ENCODE measurements at regions not wholly inside any gene's neighbourhood (a gene's known extent, or its start where the extent isn't known, plus 50 kb on each side); places are given as distances from the start of the nearest gene placed in this dataset.
"Not testable (repeated sequence)": the region's sequence is repeated elsewhere in the genome, so short reads cannot be mapped to it uniquely, and the experiment has no call there.

- no peak for DNase-seq (ENCODE audit: low spot score)
- TF ChIP-seq CTCF (IDR thresholded peaks at IDR 0.05; ENCODE audit: unreplicated experiment), result no peak
- Mint-ChIP-seq H3K36me3 (ENCODE audit: low read depth, unreplicated experiment) (no peaks in the 10 kb centered on the region), H3K9me3 (ENCODE audit: unreplicated experiment) (no peaks in the 10 kb centered on the region), H3K4me1 (ENCODE audit: unreplicated experiment) (peaks cover 19% of the 10 kb centered on the region), H3K4me3 (ENCODE audit: unreplicated experiment) (no peak overlapping the region), H3K27ac (ENCODE audit: unreplicated experiment) (no peak overlapping the region), H3K27me3 (ENCODE audit: unreplicated experiment) (no peaks in the 10 kb centered on the region)
Measured at GRCh38 chr10:3654496-3654895, 130.5 kb downstream of the KLF6 start.

GRCh38 chr10:3653303-3653702 lies 131.7 kb downstream of the KLF6 start:
- not testable (repeated sequence) for H3K4me3 Mint-ChIP-seq (ENCODE audit: unreplicated experiment); DNase-seq (ENCODE audit: low spot score); H3K27me3 Mint-ChIP-seq (ENCODE audit: unreplicated experiment); H3K36me3 Mint-ChIP-seq (ENCODE audit: low read depth, unreplicated experiment); H3K9me3 Mint-ChIP-seq (ENCODE audit: unreplicated experiment); H3K27ac Mint-ChIP-seq (ENCODE audit: unreplicated experiment)
- H3K4me1 Mint-ChIP-seq (ENCODE audit: unreplicated experiment), result peaks cover 12% of the 10 kb centered on the region

- no peak for TF ChIP-seq CTCF (IDR thresholded peaks at IDR 0.05; ENCODE audit: unreplicated experiment)
- no peaks in the 10 kb centered on the region for H3K27me3 Mint-ChIP-seq (ENCODE audit: unreplicated experiment)
- H3K4me3 Mint-ChIP-seq (ENCODE audit: unreplicated experiment), result no peak overlapping the region
- H3K27ac Mint-ChIP-seq (ENCODE audit: unreplicated experiment), result no peak overlapping the region
- H3K4me1 Mint-ChIP-seq (ENCODE audit: unreplicated experiment), result peaks cover 10% of the 10 kb centered on the region
- no peaks in the 10 kb centered on the region for H3K9me3 Mint-ChIP-seq (ENCODE audit: unreplicated experiment)
- no peaks in the 10 kb centered on the region for H3K36me3 Mint-ChIP-seq (ENCODE audit: low read depth, unreplicated experiment)
- no peak for DNase-seq (ENCODE audit: low spot score)
Measured at GRCh38 chr10:3652886-3653285, 132.1 kb downstream of the KLF6 start.

- TF ChIP-seq CTCF (IDR thresholded peaks at IDR 0.05; ENCODE audit: unreplicated experiment), result no peak
- peaks cover 10% of the 10 kb centered on the region for H3K4me1 Mint-ChIP-seq (ENCODE audit: unreplicated experiment)
- H3K27me3 Mint-ChIP-seq (ENCODE audit: unreplicated experiment), result no peaks in the 10 kb centered on the region
- no peak overlapping the region for H3K4me3 Mint-ChIP-seq (ENCODE audit: unreplicated experiment)
- H3K9me3 Mint-ChIP-seq (ENCODE audit: unreplicated experiment), result no peaks in the 10 kb centered on the region
- H3K27ac Mint-ChIP-seq (ENCODE audit: unreplicated experiment), result no peak overlapping the region
- no peaks in the 10 kb centered on the region for H3K36me3 Mint-ChIP-seq (ENCODE audit: low read depth, unreplicated experiment)
- DNase-seq (ENCODE audit: low spot score), result no peak
Measured at GRCh38 chr10:3651969-3652653, 132.9 kb downstream of the KLF6 start.

GRCh38 chr10:3648576-3648975 lies 136.4 kb downstream of the KLF6 start:
- TF ChIP-seq CTCF (IDR thresholded peaks at IDR 0.05; ENCODE audit: unreplicated experiment), result no peak
- no peak overlapping the region for H3K27ac Mint-ChIP-seq (ENCODE audit: unreplicated experiment)
- H3K36me3 Mint-ChIP-seq (ENCODE audit: low read depth, unreplicated experiment), result no peaks in the 10 kb centered on the region
- no peak for DNase-seq (ENCODE audit: low spot score)
- no peaks in the 10 kb centered on the region for H3K27me3 Mint-ChIP-seq (ENCODE audit: unreplicated experiment)
- H3K9me3 Mint-ChIP-seq (ENCODE audit: unreplicated experiment), result no peaks in the 10 kb centered on the region
- H3K4me3 Mint-ChIP-seq (ENCODE audit: unreplicated experiment), result no peak overlapping the region
- no peaks in the 10 kb centered on the region for H3K4me1 Mint-ChIP-seq (ENCODE audit: unreplicated experiment)

All from endothelial cell (in vitro differentiated cells).